HG02852 (cell line): ENCODE measurements at regions not wholly inside any gene's neighbourhood (a gene's known extent, or its start where the extent isn't known, plus 50 kb on each side); places are given as distances from the start of the nearest gene placed in this dataset.

Experiments used
- ATAC-seq: cut with Tn5 transposase; IDR thresholded peaks from one replicate; pipeline ENCODE4 v1.9.1; 2021; ENCODE audit warnings: mild to moderate bottlenecking, moderate library complexity; ENCODE audit not compliant: unreplicated experiment

DNA sequence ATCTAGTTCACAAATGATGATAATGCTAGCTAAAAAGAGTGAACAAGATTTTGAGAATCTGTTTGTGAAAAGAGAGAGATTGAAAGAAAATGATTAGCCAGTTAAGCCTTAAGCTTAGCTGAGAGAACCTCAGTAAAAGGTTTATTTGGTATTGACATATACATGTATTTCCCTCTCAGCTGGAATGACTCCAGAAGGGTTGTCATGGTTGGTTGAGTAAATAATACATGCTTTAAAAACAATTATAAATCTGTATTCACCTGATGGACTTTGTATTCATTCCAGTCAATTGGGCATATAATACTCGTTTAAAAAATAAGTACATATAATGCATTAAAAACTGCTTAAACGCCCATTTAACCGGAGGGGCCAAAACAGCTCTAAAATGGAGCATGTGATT is 181.4 kb downstream of the GRB14 start:
- no peak for ATAC-seq

DNA sequence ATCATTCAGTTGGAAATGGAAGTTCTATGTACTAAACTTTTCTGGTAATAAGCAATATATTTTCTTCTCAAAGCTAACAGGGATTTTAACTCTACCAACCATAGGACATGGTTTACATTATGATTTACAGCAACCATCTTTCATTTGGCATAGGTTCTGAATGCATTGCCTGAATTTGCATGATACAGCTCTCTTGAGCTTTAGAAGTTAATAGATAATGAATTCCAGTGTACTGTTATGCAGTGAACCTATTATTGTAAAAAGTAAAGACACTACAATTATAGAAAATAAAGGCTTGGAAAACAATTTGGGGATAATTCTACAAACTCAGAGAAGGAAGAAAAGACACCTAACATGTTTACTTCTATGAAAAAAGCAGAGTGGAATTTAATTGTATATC is 182.0 kb downstream of the GRB14 start:
- ATAC-seq: no peak

DNA sequence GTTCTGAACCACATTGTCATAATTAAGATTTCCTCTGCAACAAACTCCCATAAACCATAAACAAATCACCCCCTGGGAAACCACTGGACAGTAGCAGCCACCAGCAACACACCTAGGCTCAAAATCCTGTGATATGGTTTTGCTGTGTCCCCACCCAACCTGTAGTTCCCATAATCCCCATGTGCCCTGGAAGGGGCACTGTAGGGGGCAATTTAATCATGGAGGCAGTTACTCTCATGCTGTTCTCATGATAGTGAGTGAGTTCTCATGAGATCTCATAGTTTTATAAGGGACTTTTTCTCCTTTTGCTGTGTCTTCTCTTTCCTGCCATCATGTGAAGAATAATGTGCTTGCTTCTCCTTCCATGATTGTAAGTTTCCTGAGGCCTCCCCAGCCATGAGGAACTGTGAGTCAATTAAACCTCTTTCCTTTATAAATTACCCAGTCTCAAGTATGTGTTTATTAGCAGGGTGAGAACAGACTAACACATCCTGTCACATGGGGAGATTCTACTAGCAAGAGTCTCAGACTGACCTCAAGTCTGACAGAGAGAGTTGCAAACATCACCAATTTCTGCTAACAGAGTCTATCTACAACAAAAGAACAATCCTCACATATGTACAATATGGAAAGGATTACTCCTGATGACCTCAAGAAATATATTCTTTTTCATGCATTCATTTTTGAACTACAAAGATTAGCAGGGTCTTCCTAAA is 182.6 kb downstream of the GRB14 start:
- ATAC-seq: no peak

GRCh38 chr2:164436131-164436530 is 185.2 kb downstream of the GRB14 start:
- no peak for ATAC-seq

DNA sequence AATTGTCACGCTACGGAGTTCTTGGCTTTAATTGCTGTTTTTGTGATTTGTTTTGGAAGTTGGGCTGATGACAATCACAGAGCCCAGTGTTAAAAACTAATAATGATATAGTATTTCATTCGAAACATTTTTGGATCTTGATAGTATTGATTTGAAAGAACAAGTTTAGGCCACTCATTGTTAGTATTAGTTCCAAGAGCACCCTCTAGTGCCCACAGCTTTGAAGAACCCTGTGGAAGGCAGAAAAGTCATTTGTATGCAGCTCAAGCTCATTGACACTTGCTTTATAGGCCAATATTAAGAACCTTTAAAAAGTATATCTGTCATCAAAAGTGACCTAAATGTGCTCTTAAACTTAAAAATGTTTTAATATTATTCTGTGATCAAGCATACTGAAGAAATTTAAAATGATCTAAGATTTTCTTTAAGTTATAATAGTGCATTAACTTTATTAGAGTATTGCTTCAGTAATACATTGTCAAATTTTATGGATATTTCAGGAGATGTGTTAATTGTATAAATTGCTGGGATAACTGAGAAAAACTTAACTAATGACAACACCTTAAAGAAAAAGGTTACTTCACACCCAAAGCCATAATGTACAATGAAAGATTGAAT is 191.0 kb downstream of the GRB14 start:
- peak; percentile 64 for ATAC-seq

DNA sequence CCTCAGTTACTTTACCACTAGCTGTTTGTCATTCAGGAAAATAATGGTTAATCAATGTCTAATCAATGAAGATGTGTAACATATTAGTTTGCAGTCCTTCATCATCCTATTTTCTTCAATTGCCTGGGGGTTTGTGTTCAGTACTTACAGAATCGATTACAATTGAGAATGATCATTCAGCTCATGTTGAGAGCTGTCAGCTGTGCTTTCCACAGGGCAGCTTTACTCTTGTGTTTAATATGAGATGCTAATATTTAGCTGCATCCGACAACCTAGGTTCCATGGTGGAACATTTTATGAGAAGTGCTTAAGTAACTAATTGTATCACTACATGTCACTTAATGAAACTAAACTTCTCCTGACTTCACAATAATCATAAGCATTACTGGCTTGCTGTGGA is 191.9 kb downstream of the GRB14 start:
- no peak for ATAC-seq

GRCh38 chr2:164427111-164427510 is 194.2 kb downstream of the GRB14 start:
- no peak for ATAC-seq

- ATAC-seq: no peak
Measured at GRCh38 chr2:164420787-164421186, 200.5 kb downstream of the GRB14 start.

- ATAC-seq: no peak
Measured at GRCh38 chr2:164412831-164413230, 208.5 kb downstream of the GRB14 start.

GRCh38 chr2:164389411-164389810 is 231.9 kb downstream of the GRB14 start:
- ATAC-seq: no peak

GRCh38 chr2:164388511-164388910 is 232.8 kb downstream of the GRB14 start:
- peak; percentile 80 for ATAC-seq

DNA sequence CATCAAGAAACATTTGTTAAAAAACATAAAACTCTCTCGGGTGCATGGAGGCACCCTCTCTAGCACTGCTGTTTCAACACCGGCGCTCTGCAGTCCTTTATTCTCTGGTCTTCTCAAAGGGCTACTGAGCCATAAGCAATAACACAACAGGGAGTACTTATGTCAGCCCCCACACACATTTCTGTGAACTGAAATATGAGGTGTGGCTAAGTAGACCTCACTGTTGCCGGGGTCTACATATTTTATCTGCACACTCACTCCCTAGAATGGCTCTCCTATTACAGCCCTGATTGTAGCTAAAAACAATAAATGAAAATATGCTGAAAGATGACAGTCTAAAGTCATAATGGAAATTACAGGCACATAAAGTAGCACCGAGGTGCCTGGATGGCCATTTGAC is 235.1 kb downstream of the GRB14 start:
- ATAC-seq: no peak

DNA sequence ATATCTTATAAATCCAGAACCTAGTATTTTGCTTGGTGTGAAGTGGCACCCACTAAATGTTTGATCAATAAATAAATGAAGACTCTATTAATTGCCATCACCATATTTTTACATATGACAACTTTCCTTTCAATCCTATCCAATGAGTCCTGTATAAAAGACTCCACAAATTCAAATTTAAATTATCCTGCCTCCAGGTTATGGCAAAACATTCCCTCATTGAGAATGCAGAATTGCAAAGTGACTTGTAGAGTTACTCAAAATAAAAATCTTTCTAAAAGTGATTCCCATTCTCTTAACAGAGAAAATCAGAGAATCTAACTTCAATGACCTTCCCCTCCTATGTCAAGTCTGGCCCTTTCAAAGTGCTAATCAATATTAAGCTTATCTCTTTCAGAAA is 236.8 kb downstream of the GRB14 start:
- no peak for ATAC-seq

GRCh38 chr2:164371916-164372315 is 249.4 kb downstream of the GRB14 start:
- ATAC-seq: no peak

DNA sequence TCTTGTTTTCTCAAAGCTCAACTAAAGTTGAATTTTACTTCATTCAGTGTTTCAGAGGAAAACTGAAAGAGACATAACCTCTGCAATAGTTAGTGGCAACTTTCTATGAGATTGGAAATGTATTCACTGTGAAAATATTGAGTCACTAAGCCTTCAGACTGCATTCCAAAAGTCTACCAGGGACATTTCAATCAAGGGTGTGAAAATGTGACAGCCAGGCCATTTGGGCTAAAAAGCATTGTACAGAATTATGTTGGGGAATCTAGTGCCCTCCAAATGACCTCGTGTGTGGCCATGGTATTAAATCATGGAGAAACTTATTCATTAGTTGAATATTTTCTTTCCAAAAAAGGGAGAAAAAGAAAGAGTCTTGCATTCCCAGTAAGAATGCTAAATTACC is 251.9 kb downstream of the GRB14 start:
- ATAC-seq: no peak

DNA sequence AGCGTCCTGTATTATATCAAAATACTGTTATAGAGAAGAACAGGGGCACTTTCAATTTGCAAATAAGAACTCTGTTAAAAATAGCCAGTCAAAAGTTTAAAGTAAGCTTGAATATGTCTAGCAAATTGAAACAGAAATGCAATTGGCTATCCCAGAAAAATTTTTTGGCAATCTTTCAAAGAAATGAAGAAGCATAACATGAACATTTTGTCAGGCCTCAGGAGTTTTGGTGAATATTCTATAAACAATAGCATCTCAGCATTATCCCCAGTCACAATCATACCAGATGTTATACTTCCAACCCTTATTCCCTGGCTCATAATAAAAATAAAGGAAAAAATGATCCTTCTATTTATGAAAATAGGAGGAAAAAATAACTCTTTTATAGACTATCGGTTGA is 252.4 kb downstream of the GRB14 start:
- ATAC-seq: no peak

- no peak for ATAC-seq
Measured at GRCh38 chr2:164363646-164364045, 257.6 kb downstream of the GRB14 start.

DNA sequence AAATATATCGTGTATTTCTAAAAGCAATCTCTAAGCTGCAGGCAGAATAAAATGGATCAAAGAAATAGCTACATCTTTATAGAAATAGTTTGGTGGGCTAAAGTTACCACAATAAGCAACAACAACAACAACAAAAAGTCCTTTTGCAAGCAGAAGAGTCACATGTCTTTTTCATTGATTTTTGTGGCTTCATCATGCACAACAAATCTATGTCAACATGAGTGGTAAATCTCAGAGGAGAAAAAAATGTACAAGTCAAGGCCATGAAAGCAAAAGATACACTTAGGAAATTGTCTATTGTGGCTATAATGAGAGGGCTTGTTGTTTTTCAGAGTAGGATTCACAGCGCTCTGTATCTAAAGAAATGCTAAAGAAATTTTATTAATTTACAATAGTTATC is 269.7 kb downstream of the GRB14 start:
- no peak for ATAC-seq

DNA sequence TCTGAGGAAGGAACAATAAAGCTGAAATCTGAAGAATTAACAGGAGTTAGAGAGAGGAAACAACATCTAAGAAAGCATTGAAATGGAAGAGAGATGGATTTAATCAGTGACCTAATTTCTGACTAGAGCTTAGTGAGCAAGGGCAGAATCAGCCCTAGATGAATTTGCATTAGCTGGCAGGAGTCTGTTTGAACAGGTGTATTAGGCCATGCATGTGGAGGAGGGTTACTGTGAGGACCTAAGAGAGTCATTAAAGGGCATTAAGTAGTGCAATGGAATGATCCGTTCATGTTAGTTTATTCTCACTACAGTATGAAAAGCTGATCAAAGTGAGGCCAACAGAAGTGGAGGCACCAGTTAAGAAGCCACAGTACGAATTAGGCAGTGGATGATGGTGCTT is 285.3 kb downstream of the GRB14 start:
- no peak for ATAC-seq

DNA sequence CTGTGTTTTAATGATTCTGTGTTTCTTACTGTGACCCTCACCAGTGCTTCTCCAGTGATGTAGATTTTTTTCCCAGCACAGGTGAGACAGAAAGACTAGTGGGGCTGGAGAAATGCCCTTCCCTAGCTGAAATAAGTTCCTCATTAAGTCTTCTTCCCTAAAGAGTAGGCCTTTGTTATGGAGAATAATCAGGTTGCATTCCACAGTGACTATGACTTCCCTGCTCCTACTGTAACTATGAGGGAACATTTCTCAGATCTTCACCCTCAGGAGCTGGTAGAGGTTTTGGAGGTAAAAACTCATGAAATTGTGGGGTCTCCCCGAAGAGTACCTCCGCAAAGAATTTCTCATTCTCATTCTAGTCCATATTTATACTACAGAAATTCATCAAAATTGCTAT is 286.2 kb downstream of the GRB14 start:
- ATAC-seq: no peak

GRCh38 chr2:164328310-164328709 is 293.0 kb downstream of the GRB14 start:
- ATAC-seq: no peak

DNA sequence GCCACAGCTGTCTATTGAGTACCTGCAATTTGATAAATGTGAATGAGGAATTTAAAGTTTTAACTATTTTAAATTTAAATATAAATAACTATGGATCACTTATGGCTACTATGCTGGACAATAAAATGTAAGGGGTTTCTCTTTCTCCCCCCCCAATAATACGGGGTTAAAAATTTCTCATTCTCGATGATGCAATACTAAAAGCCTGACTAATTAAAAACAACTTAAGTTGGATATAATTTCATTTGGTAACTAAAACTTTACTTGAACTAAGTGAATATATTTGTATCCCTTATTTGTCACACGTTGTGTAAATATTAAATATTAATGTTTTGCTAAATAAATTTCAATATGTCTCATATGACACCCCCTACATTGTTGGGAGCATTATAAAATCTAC is 297.3 kb downstream of the GRB14 start:
- ATAC-seq: no peak

DNA sequence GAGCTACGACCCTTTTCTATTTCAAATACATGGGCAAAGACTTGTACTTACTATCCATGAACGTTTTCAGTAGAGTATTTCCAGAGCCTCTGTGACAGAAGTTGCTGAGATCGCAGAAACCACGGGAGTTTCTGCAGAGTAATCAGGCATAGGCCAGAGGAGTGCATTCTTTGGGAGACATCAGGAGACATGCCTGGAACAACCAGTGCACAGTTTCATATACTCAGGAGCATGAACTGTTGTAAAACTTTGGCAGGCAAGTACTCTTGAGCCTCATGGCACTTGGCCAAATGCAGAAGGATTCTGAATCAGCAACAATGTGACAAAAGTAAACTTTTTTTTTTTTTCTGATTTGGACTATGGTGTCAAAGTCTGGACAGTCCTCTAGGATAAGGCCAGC is 307.1 kb downstream of the GRB14 start:
- ATAC-seq: no peak
